OCI-LY7 (cell line): ENCODE measurements at regions not wholly inside any gene's neighbourhood (a gene's known extent, or its start where the extent isn't known, plus 50 kb on each side); places are given as distances from the start of the nearest gene placed in this dataset.

Experiments
- BruUV-seq: library from RNA; stranded (reverse); fragments of 400-500 nt; replicated peaks from 2 replicates; lab custom pipeline; 2021; lab: Mats Ljungman, UMichigan
- CTCF ChIA-PET: fragments of 300-600 bp; sonication (Branson Sonifier 250); formaldehyde crosslinking; loops from one replicate; lab custom pipeline; 2022; ENCODE audit warnings: antibody characterized with exemption; ENCODE audit not compliant: unreplicated experiment; lab: Charles Lee
- POLR2A ChIA-PET: fragments of 300-600 bp; sonication (Branson Sonifier 250); formaldehyde crosslinking; loops from one replicate; lab custom pipeline; 2022; ENCODE audit warnings: antibody characterized with exemption; lab: Charles Lee
- DNase-seq: peaks from one replicate; pipeline ENCODE4 v3.0.0-alpha.2; 2015; ENCODE audit warnings: low spot score
- H2AFZ ChIP-seq: fragments of 200-600 bp; sonication (generic), shearing (Covaris generic); 2 replicates; pipeline ENCODE4 v1.6.1; 2014; ENCODE audit warnings: mild to moderate bottlenecking, antibody characterized with exemption, low read length, moderate library complexity
- H3K27ac ChIP-seq: fragments of 200-600 bp; sonication (generic); 2 replicates; pipeline ENCODE4 v1.5.1; 2014; ENCODE audit warnings: mixed run types, low read depth, mild to moderate bottlenecking, moderate library complexity, low read length, inconsistent platforms; ENCODE audit not compliant: poor library complexity, severe bottlenecking
- H3K36me3 ChIP-seq: fragments of 200-600 bp; sonication (generic); 2 replicates; pipeline ENCODE4 v1.6.1; 2014; ENCODE audit warnings: mild to moderate bottlenecking, antibody characterized with exemption, low read length, moderate library complexity, mixed read lengths; ENCODE audit not compliant: insufficient read depth
- H3K4me1 ChIP-seq: fragments of 200-600 bp; sonication (generic); 2 replicates; pipeline ENCODE4 v1.5.1; 2014; ENCODE audit warnings: mild to moderate bottlenecking, low read length; ENCODE audit not compliant: insufficient read depth, poor library complexity, severe bottlenecking
- H3K4me2 ChIP-seq: fragments of 200-600 bp; sonication (generic); 2 replicates; pipeline ENCODE4 v1.6.1; 2014; ENCODE audit warnings: mild to moderate bottlenecking, low read length
- H3K4me3 ChIP-seq: fragments of 200-600 bp; sonication (generic); 2 replicates; pipeline ENCODE4 v1.5.1; 2014; ENCODE audit warnings: mild to moderate bottlenecking, low read depth, low read length; ENCODE audit not compliant: poor library complexity, severe bottlenecking
- H3K79me2 ChIP-seq: fragments of 200-600 bp; sonication (generic); 2 replicates; pipeline ENCODE4 v1.6.1; 2016; ENCODE audit warnings: low read depth, mild to moderate bottlenecking, low read length, moderate library complexity, mixed read lengths; ENCODE audit not compliant: insufficient read depth
- H3K9me2 ChIP-seq: fragments of 200-600 bp; sonication (generic); 2 replicates; pipeline ENCODE4 v1.6.1; 2016; ENCODE audit warnings: mild to moderate bottlenecking, low read length, mixed read lengths; ENCODE audit not compliant: insufficient read depth
- H3K9me3 ChIP-seq: fragments of 200-600 bp; sonication (generic); 2 replicates; pipeline ENCODE4 v1.6.1; 2014; ENCODE audit warnings: mild to moderate bottlenecking, mixed run types, low read length, mixed read lengths
- H4K20me1 ChIP-seq: fragments of 200-600 bp; sonication (generic); 2 replicates; pipeline ENCODE4 v1.6.1; 2014; ENCODE audit warnings: mild to moderate bottlenecking, antibody characterized with exemption, low read length, moderate library complexity, mixed read lengths; ENCODE audit not compliant: insufficient read depth
- EZH2phosphoT487 ChIP-seq: fragments of 200-600 bp; sonication (generic); IDR thresholded peaks from 2 replicates; pipeline ENCODE4 v1.6.1; 2018; ENCODE audit warnings: low read depth, borderline replicate concordance, mild to moderate bottlenecking, mixed run types, antibody characterized with exemption, low read length, moderate library complexity, mixed read lengths
- intact Hi-C: fragments of 100-400 bp; cut with micrococcal nuclease; formaldehyde crosslinking; loops from one replicate; pipeline ENCODE4 v1.10.0; 2022; ENCODE audit not compliant: unreplicated experiment
- TF ChIP-seq, protein P1 (sequence below): fragments of 200-600 bp; sonication (generic); conservative IDR thresholded peaks from 2 replicates; pipeline ENCODE4 v1.5.1; 2014; ENCODE audit warnings: mild to moderate bottlenecking, antibody characterized with exemption, low read length, moderate library complexity, mixed read lengths

DNA sequence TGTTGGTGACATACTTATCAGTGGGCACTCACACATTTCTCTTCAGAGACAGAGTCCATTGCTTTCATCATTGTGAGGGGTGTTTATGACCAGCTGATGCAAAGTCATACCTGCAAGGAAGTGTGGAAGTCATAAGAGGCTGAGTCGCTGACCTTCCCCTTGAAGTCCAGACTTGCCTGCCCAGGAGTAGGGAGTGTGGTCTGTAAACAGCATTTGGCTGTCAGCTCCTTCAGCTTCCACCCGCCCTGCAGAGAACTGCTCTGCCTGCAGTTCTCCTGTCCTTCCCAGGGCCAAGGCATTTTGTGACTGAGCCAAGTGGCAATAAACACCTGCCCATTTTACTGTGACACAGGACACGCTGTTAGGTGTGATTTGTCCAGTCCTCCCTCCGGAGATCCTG lies 801.3 kb downstream of the BCL11B start:
- Histone ChIP-seq H3K27ac (no peak overlapping the region), H3K4me1 (no peaks in the 10 kb centered on the region), H3K4me2 (no peak overlapping the region), H3K9me2 (no peaks in the 10 kb centered on the region), H3K4me3 (no peak overlapping the region), H3K79me2 (no peaks in the 10 kb centered on the region), H3K9me3 (no peaks in the 10 kb centered on the region), H3K36me3 (no peaks in the 10 kb centered on the region), H4K20me1 (no peaks in the 10 kb centered on the region), H2AFZ (no peak overlapping the region)
- no peak for DNase-seq
- CTCF ChIA-PET = no interaction called here
- intact Hi-C loops = no loop called here
- BruUV-seq = no TSS peak
- POLR2A ChIA-PET = no interaction called here
- no peak for TF ChIP-seq EZH2phosphoT487
- TF ChIP-seq, protein P1, sequence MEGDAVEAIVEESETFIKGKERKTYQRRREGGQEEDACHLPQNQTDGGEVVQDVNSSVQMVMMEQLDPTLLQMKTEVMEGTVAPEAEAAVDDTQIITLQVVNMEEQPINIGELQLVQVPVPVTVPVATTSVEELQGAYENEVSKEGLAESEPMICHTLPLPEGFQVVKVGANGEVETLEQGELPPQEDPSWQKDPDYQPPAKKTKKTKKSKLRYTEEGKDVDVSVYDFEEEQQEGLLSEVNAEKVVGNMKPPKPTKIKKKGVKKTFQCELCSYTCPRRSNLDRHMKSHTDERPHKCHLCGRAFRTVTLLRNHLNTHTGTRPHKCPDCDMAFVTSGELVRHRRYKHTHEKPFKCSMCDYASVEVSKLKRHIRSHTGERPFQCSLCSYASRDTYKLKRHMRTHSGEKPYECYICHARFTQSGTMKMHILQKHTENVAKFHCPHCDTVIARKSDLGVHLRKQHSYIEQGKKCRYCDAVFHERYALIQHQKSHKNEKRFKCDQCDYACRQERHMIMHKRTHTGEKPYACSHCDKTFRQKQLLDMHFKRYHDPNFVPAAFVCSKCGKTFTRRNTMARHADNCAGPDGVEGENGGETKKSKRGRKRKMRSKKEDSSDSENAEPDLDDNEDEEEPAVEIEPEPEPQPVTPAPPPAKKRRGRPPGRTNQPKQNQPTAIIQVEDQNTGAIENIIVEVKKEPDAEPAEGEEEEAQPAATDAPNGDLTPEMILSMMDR = no peak

DNA sequence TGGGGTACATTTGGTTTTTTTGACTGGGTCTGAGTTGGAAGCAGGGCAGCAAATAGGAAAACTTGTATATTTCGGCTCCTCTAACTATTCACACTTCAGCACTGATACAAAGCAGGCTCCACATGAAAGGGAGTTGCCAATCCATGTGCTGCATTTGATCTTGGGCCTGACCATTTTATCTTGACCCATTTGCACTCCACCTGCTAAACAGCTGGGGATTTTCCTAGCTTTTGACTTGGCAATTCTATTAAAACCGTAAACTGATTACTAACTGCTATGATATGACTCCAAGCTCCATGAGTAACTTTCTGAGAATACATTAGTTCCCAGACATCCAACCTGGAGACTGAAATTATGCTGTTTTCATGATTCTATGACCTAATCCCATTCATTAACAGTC lies 797.1 kb downstream of the BCL11B start:
- no peaks in the 10 kb centered on the region for H3K79me2 ChIP-seq
- no peaks in the 10 kb centered on the region for H3K9me3 ChIP-seq
- no peaks in the 10 kb centered on the region for H3K36me3 ChIP-seq
- H3K27ac ChIP-seq = no peak overlapping the region
- TF ChIP-seq, protein P1 = no peak
- no peak for TF ChIP-seq EZH2phosphoT487
- DNase-seq = no peak
- CTCF ChIA-PET = no interaction called here
- intact Hi-C loops = no loop called here
- no peaks in the 10 kb centered on the region for H3K4me1 ChIP-seq
- no TSS peak for BruUV-seq
- no peak overlapping the region for H3K4me3 ChIP-seq
- POLR2A ChIA-PET = no interaction called here
- H4K20me1 ChIP-seq = no peaks in the 10 kb centered on the region
- H3K9me2 ChIP-seq = no peaks in the 10 kb centered on the region
- no peak overlapping the region for H2AFZ ChIP-seq
- no peak overlapping the region for H3K4me2 ChIP-seq

DNA sequence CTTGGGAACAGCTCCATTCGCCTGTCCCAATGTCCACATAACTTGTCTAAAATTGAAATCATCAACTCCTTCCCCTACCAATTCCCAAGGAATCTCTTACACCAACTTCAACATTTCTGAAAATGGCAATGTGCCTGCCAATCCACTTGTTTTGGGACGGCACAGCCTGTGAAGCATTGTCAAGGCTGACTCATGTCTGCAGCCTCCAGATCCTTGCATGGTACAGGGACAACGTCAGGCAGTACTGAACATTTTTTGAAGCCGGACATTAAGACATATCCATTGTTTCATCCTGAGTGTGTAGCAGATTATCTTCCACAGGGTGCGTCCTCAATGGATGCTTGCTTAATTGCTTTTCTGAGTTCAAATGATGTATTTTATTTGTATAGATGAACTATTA lies 794.1 kb downstream of the BCL11B start:
- POLR2A ChIA-PET = interaction anchor here (0.6 kb wide), 1 partner anchor 780 kb away, joined by 3 read pairs; no protein-coding TSS in a partner anchor
- Histone ChIP-seq H3K4me3 (no peak overlapping the region), H3K27ac (no peak overlapping the region), H3K4me1 (no peaks in the 10 kb centered on the region), H4K20me1 (no peaks in the 10 kb centered on the region), H2AFZ (no peak overlapping the region), H3K9me2 (no peaks in the 10 kb centered on the region), H3K79me2 (no peaks in the 10 kb centered on the region), H3K36me3 (no peaks in the 10 kb centered on the region), H3K9me3 (no peaks in the 10 kb centered on the region), H3K4me2 (no peak overlapping the region)
- CTCF ChIA-PET = no interaction called here
- DNase-seq = no peak
- TF ChIP-seq, protein P1 = no peak
- no peak for TF ChIP-seq EZH2phosphoT487
- BruUV-seq = no TSS peak
- intact Hi-C loops = no loop called here
